ENCODE measurements at regions not wholly inside any gene's neighbourhood (a gene's known extent, or its start where the extent isn't known, plus 50 kb on each side); places are given as distances from the start of the nearest gene placed in this dataset.

DNA sequence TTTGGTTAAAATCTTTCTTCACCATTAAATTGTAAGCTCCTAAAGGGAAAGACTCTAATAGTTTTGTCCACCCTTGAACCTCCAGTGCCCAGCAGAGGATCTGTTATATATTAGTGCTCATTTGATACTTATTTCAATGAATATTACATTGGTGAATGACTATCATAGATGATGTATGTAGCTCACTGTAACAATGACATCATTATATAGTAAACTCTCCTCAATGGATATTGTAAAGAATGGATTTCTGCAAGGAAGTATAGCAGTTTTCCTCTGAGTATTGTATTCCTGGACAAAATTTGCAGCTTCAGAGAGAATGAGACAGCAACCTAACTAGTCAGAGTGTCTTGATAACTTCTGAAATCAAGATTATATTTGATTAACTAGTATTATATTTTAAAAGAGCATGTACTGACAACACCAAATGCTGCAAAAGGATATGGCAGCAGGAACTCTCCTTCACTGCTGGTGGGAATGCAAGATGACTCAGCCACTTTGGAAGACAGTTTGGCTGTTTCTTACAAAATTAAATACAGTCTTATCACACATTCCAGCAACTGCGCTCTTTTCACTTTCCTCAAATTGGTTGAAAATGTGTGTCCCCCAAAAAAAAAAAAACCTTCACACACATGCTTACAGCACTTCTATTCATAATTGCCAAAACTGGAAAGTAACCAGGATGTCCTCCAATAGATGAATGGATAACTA lies 189.8 kb upstream of the OPRM1 start (continued):
- TF ChIP-seq RAD21 (IDR thresholded peaks at IDR 0.05 in 1 of 2, conservative IDR thresholded peaks at IDR 0.05 in 1 of 2; ENCODE audit: low read depth in 2 of 2, low read length in 2 of 2) (no peak), GABPA (IDR thresholded peaks at IDR 0.05; ENCODE audit: borderline replicate concordance, insufficient read depth, low read length) (no peak), BACH1 (IDR thresholded peaks at IDR 0.05; ENCODE audit: low read length) (no peak), KDM1A (IDR thresholded peaks at IDR 0.05; ENCODE audit: borderline replicate concordance, low read length) (no peak), ASH2L (IDR thresholded peaks at IDR 0.05; ENCODE audit: low read length) (no peak), SP2 (IDR thresholded peaks at IDR 0.05; ENCODE audit: low read length) (no peak), CHD2 (IDR thresholded peaks at IDR 0.05; ENCODE audit: low read length) (no peak), NANOG (IDR thresholded peaks at IDR 0.05; ENCODE audit: insufficient read depth, low read depth, low read length, poor library complexity, severe bottlenecking) (no peak)
